ENCODE measurements at regions not wholly inside any gene's neighbourhood (a gene's known extent, or its start where the extent isn't known, plus 50 kb on each side); places are given as distances from the start of the nearest gene placed in this dataset.
A peak's percentile ranks its signal among the peaks of the same experiment; 100 is the strongest.

DNA sequence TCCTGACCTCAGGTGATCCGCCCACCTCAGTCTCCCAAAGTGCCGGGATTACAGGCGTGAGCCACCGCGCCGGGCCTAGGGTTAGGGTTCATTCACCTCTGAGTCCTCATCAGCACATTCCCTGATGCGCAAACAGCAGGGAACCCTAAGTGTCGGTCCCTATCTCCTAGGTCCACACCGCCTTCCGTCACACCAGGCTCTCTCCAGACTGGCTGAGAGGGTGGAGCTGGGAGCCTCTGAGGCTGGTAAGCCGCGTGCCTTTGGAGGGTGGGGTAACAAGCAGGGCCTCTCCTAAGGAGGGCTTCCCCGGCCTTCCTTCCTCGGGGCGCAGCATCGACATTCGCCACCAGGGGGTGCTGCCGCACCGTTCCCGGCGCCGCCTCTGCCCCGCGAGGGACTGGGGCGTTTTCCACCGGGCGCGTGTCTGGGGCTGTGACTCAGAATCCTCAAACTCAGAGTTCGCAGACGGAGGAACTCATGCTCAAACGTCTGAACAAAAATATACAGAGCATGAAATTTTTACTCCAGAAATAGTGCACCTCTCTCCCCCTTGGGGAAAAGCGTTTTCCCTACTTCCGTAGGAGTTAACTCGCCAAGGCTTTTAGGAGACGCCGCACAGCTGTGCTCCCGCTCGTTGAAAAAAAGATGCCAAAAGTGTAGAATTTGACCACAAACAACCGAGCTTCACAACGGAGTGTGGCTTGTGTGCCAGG, 63.9 kb upstream of the ASAP2 start:
- TF ChIP-seq, protein P1, sequence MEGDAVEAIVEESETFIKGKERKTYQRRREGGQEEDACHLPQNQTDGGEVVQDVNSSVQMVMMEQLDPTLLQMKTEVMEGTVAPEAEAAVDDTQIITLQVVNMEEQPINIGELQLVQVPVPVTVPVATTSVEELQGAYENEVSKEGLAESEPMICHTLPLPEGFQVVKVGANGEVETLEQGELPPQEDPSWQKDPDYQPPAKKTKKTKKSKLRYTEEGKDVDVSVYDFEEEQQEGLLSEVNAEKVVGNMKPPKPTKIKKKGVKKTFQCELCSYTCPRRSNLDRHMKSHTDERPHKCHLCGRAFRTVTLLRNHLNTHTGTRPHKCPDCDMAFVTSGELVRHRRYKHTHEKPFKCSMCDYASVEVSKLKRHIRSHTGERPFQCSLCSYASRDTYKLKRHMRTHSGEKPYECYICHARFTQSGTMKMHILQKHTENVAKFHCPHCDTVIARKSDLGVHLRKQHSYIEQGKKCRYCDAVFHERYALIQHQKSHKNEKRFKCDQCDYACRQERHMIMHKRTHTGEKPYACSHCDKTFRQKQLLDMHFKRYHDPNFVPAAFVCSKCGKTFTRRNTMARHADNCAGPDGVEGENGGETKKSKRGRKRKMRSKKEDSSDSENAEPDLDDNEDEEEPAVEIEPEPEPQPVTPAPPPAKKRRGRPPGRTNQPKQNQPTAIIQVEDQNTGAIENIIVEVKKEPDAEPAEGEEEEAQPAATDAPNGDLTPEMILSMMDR (IDR thresholded peaks at IDR 0.05; ENCODE audit: low read depth, low read length), result peak; percentile 96

DNA sequence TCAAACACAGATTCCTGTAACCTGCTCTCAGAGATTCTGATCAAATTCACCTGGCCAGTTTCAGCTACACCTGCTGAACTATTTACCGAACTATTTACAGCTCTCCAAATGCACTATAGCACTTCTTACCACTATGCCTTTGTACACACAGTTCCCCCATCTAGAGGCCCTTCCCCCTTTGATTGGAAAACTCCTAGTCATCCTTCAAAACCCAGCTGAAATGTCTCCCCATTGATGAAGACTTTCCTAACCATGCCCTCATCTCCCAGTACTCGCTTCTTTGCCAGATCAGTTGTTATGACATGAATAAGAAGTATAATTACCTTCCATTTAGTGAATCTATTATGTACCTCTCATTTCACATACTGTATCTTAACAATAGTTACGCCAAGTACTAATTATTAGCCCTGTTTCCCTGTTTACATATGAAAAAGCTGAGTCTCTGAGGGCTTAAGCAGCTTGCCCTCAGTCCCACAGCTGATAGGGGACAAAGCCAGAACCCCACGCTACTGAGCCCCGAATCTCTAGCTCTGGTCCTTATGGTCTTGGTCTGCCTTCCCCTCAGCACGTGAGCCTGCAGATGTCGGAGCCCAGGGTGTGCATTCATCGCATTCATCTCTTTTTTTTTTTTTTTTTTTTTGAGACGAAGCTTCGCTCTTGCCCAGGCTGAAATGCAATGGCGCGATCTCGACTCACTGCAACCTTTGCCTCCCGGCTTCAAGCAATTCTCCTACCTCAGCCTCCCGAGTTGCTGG, 64.7 kb upstream of the ASAP2 start:
- TF ChIP-seq, protein P1 (IDR thresholded peaks at IDR 0.05; ENCODE audit: low read depth, low read length), result no peak
- DNase-seq (ENCODE audit: extremely low read depth, low read depth), result no peak

More for the DNA sequence above, 63.9 kb upstream of the ASAP2 start:
- DNase-seq (ENCODE audit: extremely low read depth, low read depth), result peak; percentile 60

DNA sequence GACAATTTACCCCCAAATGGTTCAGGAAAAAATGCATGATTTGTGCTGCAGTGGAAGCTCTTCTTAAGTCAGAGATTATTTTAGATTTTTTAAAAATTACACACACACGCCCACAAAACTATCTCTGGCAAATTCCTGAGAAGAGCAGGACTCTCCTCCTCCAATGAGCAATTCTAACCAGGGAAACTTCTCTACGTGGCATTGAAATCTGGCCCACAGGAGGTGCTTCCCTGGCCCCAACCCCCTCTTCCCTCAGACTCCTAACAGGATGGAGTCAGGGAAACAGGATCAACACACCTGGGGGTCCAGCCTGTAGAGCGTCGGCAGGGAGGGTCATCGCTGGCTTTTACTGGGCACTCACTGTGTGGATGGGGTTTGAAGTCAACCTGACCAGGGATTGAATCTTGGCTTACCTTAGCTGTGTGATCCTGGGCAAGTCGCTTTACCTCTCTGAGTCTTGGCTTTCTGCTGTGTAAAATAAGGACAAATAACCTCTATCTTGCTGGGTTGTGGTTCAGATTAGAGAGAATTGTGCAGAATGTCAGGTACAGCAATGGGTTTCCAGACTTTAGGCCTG, 65.4 kb upstream of the ASAP2 start:
- no peak for DNase-seq (ENCODE audit: extremely low read depth, low read depth)
- TF ChIP-seq, protein P1 (IDR thresholded peaks at IDR 0.05; ENCODE audit: low read depth, low read length), result no peak

DNA sequence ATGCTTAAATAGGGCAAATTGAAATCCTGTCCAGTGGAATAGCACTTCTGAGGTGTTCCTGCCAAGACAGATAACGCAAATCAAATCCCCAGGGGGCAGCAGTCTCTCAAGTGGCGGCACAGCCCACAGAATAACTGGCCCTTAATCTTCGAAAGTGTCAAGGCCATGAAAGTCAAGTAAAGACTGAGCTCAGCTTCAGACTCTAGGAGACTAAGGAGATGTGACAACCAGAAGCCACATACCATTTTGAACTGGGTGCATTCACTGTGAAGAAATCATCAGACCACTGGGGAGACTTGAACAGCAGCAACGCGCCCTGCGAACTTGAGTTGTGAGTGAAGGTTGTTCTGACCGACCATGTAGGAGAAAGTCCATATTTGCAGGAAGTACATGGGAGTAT, 66.0 kb upstream of the ASAP2 start:
- DNase-seq (ENCODE audit: extremely low read depth, low read depth), result no peak
- TF ChIP-seq, protein P1 (IDR thresholded peaks at IDR 0.05; ENCODE audit: low read depth, low read length), result no peak

DNA sequence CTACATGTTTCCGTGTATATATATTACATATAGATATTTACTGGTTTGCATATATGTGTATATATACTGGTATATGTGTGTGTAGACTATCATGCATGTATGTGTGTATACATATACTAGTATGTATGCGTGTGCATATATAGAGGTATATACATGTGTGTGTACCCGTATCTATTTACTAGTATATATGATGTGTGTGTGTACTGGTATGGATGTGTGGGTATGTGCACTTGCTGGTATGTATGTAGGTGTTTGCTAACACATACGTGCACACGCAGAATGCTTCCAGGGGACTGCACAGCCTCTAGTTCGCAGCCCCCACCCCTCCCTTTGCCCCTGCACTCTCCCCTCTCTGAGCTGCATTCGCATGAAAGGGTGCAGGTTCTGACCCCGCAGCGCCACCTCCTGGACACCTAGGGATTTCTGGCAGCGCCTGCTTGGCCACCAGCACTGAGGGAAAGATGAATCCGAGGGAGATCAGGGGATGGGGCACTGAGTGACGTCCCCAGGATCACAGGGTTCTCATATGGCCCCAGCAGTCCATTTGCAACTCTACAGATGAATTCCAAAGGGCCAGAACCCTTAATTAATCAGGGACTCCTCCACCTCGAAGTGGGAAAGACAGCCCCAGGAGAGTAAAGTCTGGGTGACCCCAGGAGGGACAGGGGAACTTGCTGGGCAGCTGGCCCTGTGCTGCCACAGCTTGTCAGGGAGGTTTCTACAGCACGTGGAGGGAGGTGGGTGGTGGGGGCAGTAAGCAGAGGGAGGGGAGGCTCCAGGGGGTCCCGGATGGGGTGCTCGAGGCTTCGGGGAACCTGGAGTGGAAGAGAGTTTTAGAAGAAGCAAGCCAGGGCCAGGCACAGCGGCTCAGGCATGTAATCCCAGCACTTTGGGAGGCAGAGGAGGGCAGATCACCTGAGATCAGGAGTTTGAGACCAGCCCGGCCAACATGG, 66.8 kb upstream of the ASAP2 start:
- TF ChIP-seq, protein P1 (IDR thresholded peaks at IDR 0.05; ENCODE audit: low read depth, low read length), result peak; percentile 90
- no peak for DNase-seq (ENCODE audit: extremely low read depth, low read depth)

DNA sequence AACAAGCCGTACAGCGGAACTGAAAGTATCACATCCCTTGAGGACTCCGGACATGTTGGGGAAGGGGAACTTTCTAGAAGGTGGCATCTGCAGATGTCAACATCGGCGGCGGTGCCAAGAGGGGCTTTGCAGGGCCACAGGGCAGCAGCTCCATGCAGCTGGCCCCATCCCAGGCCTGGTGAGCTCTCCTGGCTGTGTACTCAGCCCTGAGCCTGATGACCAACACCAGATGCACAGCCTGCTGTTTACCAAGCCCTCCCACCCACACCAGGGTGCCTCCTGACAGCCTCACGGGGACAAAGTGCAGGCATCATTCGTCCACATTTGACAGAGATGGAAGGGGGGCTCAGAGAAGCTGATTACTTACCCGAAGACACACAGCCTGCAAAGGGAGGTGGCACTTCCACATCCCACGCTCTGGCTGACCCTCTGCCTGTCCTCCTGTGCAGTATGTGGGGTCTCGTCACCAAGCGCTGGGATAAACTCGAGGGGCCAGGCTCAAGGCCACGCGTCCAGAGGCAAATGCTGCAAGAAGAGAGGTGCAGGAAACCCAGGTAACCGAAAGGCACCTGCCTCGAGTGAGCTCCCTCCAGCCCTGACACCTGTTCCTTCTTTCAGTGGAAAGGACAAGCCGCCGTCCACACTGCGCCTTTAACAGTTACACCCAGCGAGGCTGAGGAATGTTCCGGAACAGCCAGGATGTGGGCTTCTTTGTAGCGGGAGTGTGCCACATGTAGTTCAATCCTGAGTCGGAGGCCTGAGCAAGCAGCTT, 69.0 kb upstream of the ASAP2 start:
- DNase-seq (ENCODE audit: extremely low read depth, low read depth), result no peak
- TF ChIP-seq, protein P1 (IDR thresholded peaks at IDR 0.05; ENCODE audit: low read depth, low read length), result no peak
